PC-9 (cell line): ENCODE measurements at regions not wholly inside any gene's neighbourhood (a gene's known extent, or its start where the extent isn't known, plus 50 kb on each side); places are given as distances from the start of the nearest gene placed in this dataset.

Source experiments
- EZH2 ChIP-seq: fragments of 200-600 bp; sonication (generic); IDR thresholded peaks from 2 replicates; pipeline ENCODE4 v1.8.0; 2017; ENCODE audit warnings: antibody characterized with exemption, low read depth
- TF ChIP-seq, protein P1 (sequence below): fragments of 200-600 bp; sonication (generic); conservative IDR thresholded peaks from 2 replicates; pipeline ENCODE4 v1.6.1; 2017; ENCODE audit warnings: mixed run types, antibody characterized with exemption, mild to moderate bottlenecking, moderate library complexity

DNA sequence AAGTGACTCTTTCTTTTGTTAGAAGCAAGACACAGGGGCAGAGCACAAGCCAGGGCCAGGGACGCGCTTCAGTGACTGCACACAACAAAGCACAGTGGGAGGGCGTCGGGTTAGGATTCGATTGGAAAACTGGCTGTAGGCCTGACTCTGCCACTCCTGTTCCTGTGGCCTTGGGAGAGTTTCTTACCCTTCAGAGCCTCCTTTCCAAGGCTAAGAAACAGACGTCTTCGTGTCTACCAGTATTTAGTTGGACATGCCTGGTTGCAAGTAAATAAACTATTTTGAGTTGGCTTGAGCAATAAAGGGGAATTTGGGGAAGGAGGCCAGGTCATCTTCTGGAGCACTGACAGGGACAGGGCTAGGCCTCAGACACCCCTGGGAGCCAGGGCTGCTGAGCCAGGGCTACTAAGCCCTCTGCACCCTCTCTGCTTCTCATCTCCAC is 549.1 kb downstream of the INSC start:
- TF ChIP-seq, protein P1, sequence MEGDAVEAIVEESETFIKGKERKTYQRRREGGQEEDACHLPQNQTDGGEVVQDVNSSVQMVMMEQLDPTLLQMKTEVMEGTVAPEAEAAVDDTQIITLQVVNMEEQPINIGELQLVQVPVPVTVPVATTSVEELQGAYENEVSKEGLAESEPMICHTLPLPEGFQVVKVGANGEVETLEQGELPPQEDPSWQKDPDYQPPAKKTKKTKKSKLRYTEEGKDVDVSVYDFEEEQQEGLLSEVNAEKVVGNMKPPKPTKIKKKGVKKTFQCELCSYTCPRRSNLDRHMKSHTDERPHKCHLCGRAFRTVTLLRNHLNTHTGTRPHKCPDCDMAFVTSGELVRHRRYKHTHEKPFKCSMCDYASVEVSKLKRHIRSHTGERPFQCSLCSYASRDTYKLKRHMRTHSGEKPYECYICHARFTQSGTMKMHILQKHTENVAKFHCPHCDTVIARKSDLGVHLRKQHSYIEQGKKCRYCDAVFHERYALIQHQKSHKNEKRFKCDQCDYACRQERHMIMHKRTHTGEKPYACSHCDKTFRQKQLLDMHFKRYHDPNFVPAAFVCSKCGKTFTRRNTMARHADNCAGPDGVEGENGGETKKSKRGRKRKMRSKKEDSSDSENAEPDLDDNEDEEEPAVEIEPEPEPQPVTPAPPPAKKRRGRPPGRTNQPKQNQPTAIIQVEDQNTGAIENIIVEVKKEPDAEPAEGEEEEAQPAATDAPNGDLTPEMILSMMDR, result no peak
- no peak for TF ChIP-seq EZH2
